HCT116 (cell line): ENCODE measurements at regions not wholly inside any gene's neighbourhood (a gene's known extent, or its start where the extent isn't known, plus 50 kb on each side); places are given as distances from the start of the nearest gene placed in this dataset.

ENCODE experiments used
- ATAC-seq: fragments of 200-7000 bp; cut with Tn5 transposase; 2 replicates; pipeline ENCODE4 v1.9.1; 2020; ENCODE audit warnings: mild to moderate bottlenecking, moderate library complexity
- BruUV-seq: library from RNA; stranded (reverse); fragments of 400-500 nt; replicated peaks from 2 replicates; lab custom pipeline; 2021; lab: Mats Ljungman, UMichigan
- CTCF ChIA-PET: fragments of 300-600 bp; sonication (Branson Sonifier 250); formaldehyde crosslinking; loops from one replicate; lab custom pipeline; 2021; ENCODE audit warnings: antibody characterized with exemption; lab: Charles Lee
- POLR2A ChIA-PET: fragments of 300-600, 350-600 bp; sonication (Branson Sonifier 250); formaldehyde crosslinking; loops from one replicate; lab custom pipeline; 2021; ENCODE audit warnings: antibody characterized with exemption; lab: Charles Lee
- RAD21 ChIA-PET, 2 experiments: fragments of 300-600 bp; sonication (Branson Sonifier 250); formaldehyde crosslinking; loops; one replicate each; lab custom pipeline; 2023; ENCODE audit warnings: low total read pairs in 2 of 2; ENCODE audit not compliant: uncharacterized antibody in 2 of 2, unreplicated experiment in 2 of 2, low non-redundant PET in 1 of 2; lab: Charles Lee
- DNase-seq: peaks from one replicate; pipeline ENCODE4 v3.0.0-alpha.2; 2010; ENCODE audit warnings: low read depth, low spot score
- H2AFZ ChIP-seq: fragments of 200-600 bp; shearing (Covaris generic), sonication (generic); 2 replicates; pipeline ENCODE4 v1.6.1; 2017; ENCODE audit warnings: low read depth, mixed run types, mixed read lengths, antibody characterized with exemption, low read length; ENCODE audit not compliant: poor library complexity, severe bottlenecking
- H3K27ac ChIP-seq: 2 replicates; pipeline ENCODE4 v1.5.1; 2012; ENCODE audit warnings: low read depth, low read length
- H3K27me3 ChIP-seq: fragments of 200-600 bp; sonication (generic); 2 replicates; pipeline ENCODE4 v1.6.1; 2016; ENCODE audit warnings: mixed run types, low read length, mixed read lengths; ENCODE audit not compliant: insufficient read depth
- H3K36me3 ChIP-seq, 2 experiments: fragments of 200-500 bp in 1 of 2; fragments of 200-600 bp in 1 of 2; sonication (Bioruptor generic) in 1 of 2; sonication (generic) in 1 of 2; 2 replicates each; pipeline versions ENCODE4 v1.5.1 to v1.6.1; 2014 to 2016; ENCODE audit warnings: low read length in 2 of 2, inconsistent platforms in 1 of 2, mixed read lengths in 1 of 2, mixed run types in 1 of 2; ENCODE audit not compliant: insufficient read depth in 2 of 2, control insufficient read depth in 1 of 2
- H3K4me1 ChIP-seq, 2 experiments: fragments of 200-600 bp in 1 of 2; sonication (generic) in 1 of 2; 2 replicates each; pipeline versions ENCODE4 v1.5.1 to v1.6.1; 2012 to 2017; ENCODE audit warnings: low read length in 2 of 2, inconsistent platforms in 1 of 2, mild to moderate bottlenecking in 1 of 2, mixed read lengths in 1 of 2, mixed run types in 1 of 2, moderate library complexity in 1 of 2; ENCODE audit not compliant: insufficient read depth in 2 of 2, control insufficient read depth in 1 of 2
- H3K4me2 ChIP-seq: fragments of 200-600 bp; sonication (generic); 2 replicates; pipeline ENCODE4 v1.6.1; 2017; ENCODE audit warnings: mixed run types, low read length, mixed read lengths
- H3K4me3 ChIP-seq, 2 experiments: fragments of 200-600 bp in 1 of 2; sonication (generic) in 1 of 2; replicated peaks in 1 of 2; 2 replicates each; pipeline ENCODE4 v1.5.1; 2011 to 2016; ENCODE audit warnings: low read length in 2 of 2, control low read depth in 1 of 2, low read depth in 1 of 2, mild to moderate bottlenecking in 1 of 2, mixed read lengths in 1 of 2, mixed run types in 1 of 2
- H3K79me2 ChIP-seq: fragments of 200-600 bp; sonication (generic); 2 replicates; pipeline ENCODE4 v1.6.1; 2017; ENCODE audit warnings: mild to moderate bottlenecking, mixed run types, low read length, moderate library complexity, mixed read lengths; ENCODE audit not compliant: insufficient read depth
- H3K9ac ChIP-seq: fragments of 200-600 bp; sonication (generic); 2 replicates; pipeline ENCODE4 v1.6.1; 2016; ENCODE audit warnings: low read length, mixed read lengths
- H3K9me2 ChIP-seq: fragments of 200-600 bp; sonication (generic), shearing (Covaris generic); 2 replicates; pipeline ENCODE4 v1.6.1; 2017; ENCODE audit warnings: mixed run types, mild to moderate bottlenecking, moderate library complexity; ENCODE audit not compliant: insufficient read depth
- H3K9me3 ChIP-seq, 2 experiments: fragments of 200-500 bp in 1 of 2; fragments of 200-600 bp in 1 of 2; sonication (Bioruptor generic) in 1 of 2; sonication (generic) in 1 of 2; 2 replicates each; pipeline ENCODE4 v1.6.1; 2014 to 2017; ENCODE audit warnings: low read length in 2 of 2, mixed read lengths in 2 of 2, inconsistent platforms in 1 of 2, low read depth in 1 of 2, mild to moderate bottlenecking in 1 of 2, mixed run types in 1 of 2, moderate library complexity in 1 of 2; ENCODE audit not compliant: control insufficient read depth in 1 of 2, insufficient read depth in 1 of 2
- H4K20me1 ChIP-seq: fragments of 200-600 bp; sonication (generic), shearing (Covaris generic); 2 replicates; pipeline ENCODE4 v1.6.1; 2017; ENCODE audit warnings: mixed run types, mild to moderate bottlenecking, moderate library complexity; ENCODE audit not compliant: insufficient read depth
- CBX3 ChIP-seq: IDR thresholded peaks from 2 replicates; pipeline ENCODE4 v1.6.1; 2012; ENCODE audit warnings: low read depth
- CTCF ChIP-seq, 3 experiments: fragments of 200-600 bp in 1 of 3; sonication (generic) in 1 of 3; IDR thresholded peaks in 2 of 3; conservative IDR thresholded peaks in 1 of 3; 2 replicates each; pipeline ENCODE4 v1.5.1; 2012 to 2017; ENCODE audit warnings: low read depth in 2 of 3, low read length in 2 of 3, antibody characterized with exemption in 1 of 3, borderline replicate concordance in 1 of 3, control low read depth in 1 of 3, mild to moderate bottlenecking in 1 of 3, mixed read lengths in 1 of 3, mixed run types in 1 of 3, moderate library complexity in 1 of 3; ENCODE audit not compliant: insufficient read depth in 1 of 3
- EGR1 ChIP-seq: IDR thresholded peaks from 2 replicates; pipeline ENCODE4 v1.6.1; 2012; ENCODE audit warnings: low read depth
- ELF1 ChIP-seq: IDR thresholded peaks from 2 replicates; pipeline ENCODE4 v1.6.1; 2012; ENCODE audit warnings: low read depth, borderline replicate concordance
- JUND ChIP-seq: IDR thresholded peaks from 2 replicates; pipeline ENCODE4 v1.6.1; 2012
- MAX ChIP-seq: IDR thresholded peaks from 2 replicates; pipeline ENCODE4 v1.6.1; 2012
- TCF7L2 ChIP-seq: IDR thresholded peaks from 2 replicates; pipeline ENCODE4 v1.7.0; 2011; ENCODE audit warnings: borderline replicate concordance, inconsistent platforms; ENCODE audit not compliant: insufficient read depth, insufficient read length; ENCODE audit errors: extremely low read depth
- intact Hi-C: fragments of 100-400 bp; cut with micrococcal nuclease; formaldehyde crosslinking; loops from 2 replicates; pipeline ENCODE4 v1.10.0; 2022

- TF ChIP-seq MAX: no peak
- TF ChIP-seq CTCF (IDR thresholded peaks at IDR 0.05 in 2 of 3, conservative IDR thresholded peaks at IDR 0.05 in 1 of 3; ENCODE audit: borderline replicate concordance in 1 of 3, insufficient read depth in 1 of 3, low read depth in 2 of 3, low read length in 2 of 3): no peak
- TF ChIP-seq JUND: no peak
- no peak for TF ChIP-seq TCF7L2
- no peak for TF ChIP-seq ELF1
- no peak for TF ChIP-seq CBX3
- no peak for TF ChIP-seq EGR1
- H3K9me2 ChIP-seq: no peaks in the 10 kb centered on the region
- no peaks in the 10 kb centered on the region for H3K4me1 ChIP-seq
- H2AFZ ChIP-seq: no peak overlapping the region
- no peak for ATAC-seq
- H4K20me1 ChIP-seq: no peaks in the 10 kb centered on the region
- H3K36me3 ChIP-seq: no peaks in the 10 kb centered on the region
- BruUV-seq: no TSS peak
- ChIA-PET POLR2A (no interaction called here), RAD21 (no interaction called here), CTCF (no interaction called here)
- no peak for DNase-seq
- no peak overlapping the region for H3K4me3 ChIP-seq
- H3K9ac ChIP-seq: no peak overlapping the region
- H3K79me2 ChIP-seq: no peaks in the 10 kb centered on the region
- H3K9me3 ChIP-seq: no peaks in the 10 kb centered on the region
- H3K4me2 ChIP-seq: no peak overlapping the region
- intact Hi-C loops: no loop called here
- H3K27ac ChIP-seq: no peak overlapping the region
- no peaks in the 10 kb centered on the region for H3K27me3 ChIP-seq
Observed at GRCh38 chr1:55927702-55928290, 651.6 kb downstream of the PLPP3 start.
